H1 (cell line): ENCODE measurements at regions not wholly inside any gene's neighbourhood (a gene's known extent, or its start where the extent isn't known, plus 50 kb on each side); places are given as distances from the start of the nearest gene placed in this dataset.

ENCODE experiments used
- BCL11A ChIP-seq, 2 experiments: IDR thresholded peaks; one replicate each; pipeline ENCODE4 v1.6.1; 2011; ENCODE audit warnings: low read depth in 2 of 2, low read length in 2 of 2, mild to moderate bottlenecking in 2 of 2
- BRCA1 ChIP-seq: IDR thresholded peaks from 2 replicates; pipeline ENCODE4 v1.6.1; 2012; ENCODE audit warnings: low read depth, low read length, improper control_type of control experiment
- CBX8 ChIP-seq: fragments of 300-800, 300-1000 bp; sonication (generic); IDR thresholded peaks from 2 replicates; pipeline ENCODE4 v1.7.1; 2016; ENCODE audit warnings: low read depth, low read length, borderline replicate concordance
- CTBP2 ChIP-seq: IDR thresholded peaks from 2 replicates; pipeline ENCODE4 v1.7.0; 2011; ENCODE audit warnings: borderline replicate concordance, mild to moderate bottlenecking, moderate library complexity, mixed read lengths, low read length; ENCODE audit not compliant: insufficient read depth, insufficient read length
- EP300 ChIP-seq, 2 experiments: IDR thresholded peaks; 1 replicate in 1 of 2; 2 replicates in 1 of 2; pipeline ENCODE4 v1.6.1; 2011 to 2012; ENCODE audit warnings: low read depth in 2 of 2, low read length in 2 of 2, mild to moderate bottlenecking in 2 of 2, borderline replicate concordance in 1 of 2, inconsistent platforms in 1 of 2, moderate library complexity in 1 of 2
- EZH2 ChIP-seq: fragments of 200-600 bp; sonication (generic); IDR thresholded peaks from 2 replicates; pipeline ENCODE4 v1.7.1; 2012; ENCODE audit warnings: low read depth, mild to moderate bottlenecking, moderate library complexity, low read length, inconsistent platforms; ENCODE audit not compliant: severe bottlenecking
- HDAC6 ChIP-seq: IDR thresholded peaks from one replicate; pipeline ENCODE4 v1.7.1; 2012; ENCODE audit warnings: low read depth, mild to moderate bottlenecking, inconsistent platforms, low read length, moderate library complexity
- TF ChIP-seq, protein P1 (sequence below), 3 experiments: IDR thresholded peaks; 1 replicate in 2 of 3; 2 replicates in 1 of 3; pipeline versions ENCODE4 v1.5.1 to v1.6.1; 2011; ENCODE audit warnings: low read length in 3 of 3, mild to moderate bottlenecking in 3 of 3, inconsistent platforms in 2 of 3, low read depth in 1 of 3, moderate library complexity in 1 of 3; ENCODE audit not compliant: insufficient read depth in 1 of 3; ENCODE audit errors: control extremely low read depth in 1 of 3

DNA sequence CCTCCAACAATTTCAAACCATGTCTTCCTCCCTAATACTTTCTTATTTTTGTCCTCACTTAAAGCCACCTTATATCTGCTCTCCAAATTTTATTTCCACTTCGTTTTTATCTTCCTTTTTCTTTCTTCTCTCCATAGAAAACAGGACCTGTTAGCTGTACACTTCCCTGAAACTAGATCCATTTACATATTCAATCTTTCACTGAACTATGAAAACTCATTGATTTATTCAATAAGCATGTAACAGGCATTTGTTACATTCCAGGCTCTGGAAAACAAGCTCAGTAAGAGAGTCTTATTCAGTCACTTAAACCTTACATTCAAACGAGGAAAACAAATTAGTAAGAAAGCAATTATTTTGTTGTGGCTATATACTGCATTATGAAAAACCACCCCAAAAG lies 1225.3 kb downstream of the SUCLG1 start:
- TF ChIP-seq CBX8 = no peak
- no peak for TF ChIP-seq BRCA1
- no peak for TF ChIP-seq EP300 (IDR thresholded peaks at IDR 0.05; ENCODE audit: borderline replicate concordance in 1 of 2, low read depth in 2 of 2, low read length in 2 of 2)
- no peak for TF ChIP-seq HDAC6
- TF ChIP-seq, protein P1, sequence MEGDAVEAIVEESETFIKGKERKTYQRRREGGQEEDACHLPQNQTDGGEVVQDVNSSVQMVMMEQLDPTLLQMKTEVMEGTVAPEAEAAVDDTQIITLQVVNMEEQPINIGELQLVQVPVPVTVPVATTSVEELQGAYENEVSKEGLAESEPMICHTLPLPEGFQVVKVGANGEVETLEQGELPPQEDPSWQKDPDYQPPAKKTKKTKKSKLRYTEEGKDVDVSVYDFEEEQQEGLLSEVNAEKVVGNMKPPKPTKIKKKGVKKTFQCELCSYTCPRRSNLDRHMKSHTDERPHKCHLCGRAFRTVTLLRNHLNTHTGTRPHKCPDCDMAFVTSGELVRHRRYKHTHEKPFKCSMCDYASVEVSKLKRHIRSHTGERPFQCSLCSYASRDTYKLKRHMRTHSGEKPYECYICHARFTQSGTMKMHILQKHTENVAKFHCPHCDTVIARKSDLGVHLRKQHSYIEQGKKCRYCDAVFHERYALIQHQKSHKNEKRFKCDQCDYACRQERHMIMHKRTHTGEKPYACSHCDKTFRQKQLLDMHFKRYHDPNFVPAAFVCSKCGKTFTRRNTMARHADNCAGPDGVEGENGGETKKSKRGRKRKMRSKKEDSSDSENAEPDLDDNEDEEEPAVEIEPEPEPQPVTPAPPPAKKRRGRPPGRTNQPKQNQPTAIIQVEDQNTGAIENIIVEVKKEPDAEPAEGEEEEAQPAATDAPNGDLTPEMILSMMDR (IDR thresholded peaks at IDR 0.05; ENCODE audit: control extremely low read depth in 1 of 3, insufficient read depth in 1 of 3, low read depth in 1 of 3, low read length in 3 of 3) = no peak
- no peak for TF ChIP-seq BCL11A (IDR thresholded peaks at IDR 0.05; ENCODE audit: low read depth in 2 of 2, low read length in 2 of 2)
- no peak for TF ChIP-seq EZH2
- TF ChIP-seq CTBP2 = no peak
